ENCODE measurements at regions not wholly inside any gene's neighbourhood (a gene's known extent, or its start where the extent isn't known, plus 50 kb on each side); places are given as distances from the start of the nearest gene placed in this dataset.

GRCh38 chr3:197430934-197431333 lies 124.8 kb downstream of the BDH1 start:
- no peak overlapping the region for H3K4me3 ChIP-seq (replicated peaks; ENCODE audit: low read depth, low read length)
- DNase-seq (ENCODE audit: extremely low read depth, low read depth) = no peak
- no peak for TF ChIP-seq CTCF (IDR thresholded peaks at IDR 0.05; ENCODE audit: low read depth, low read length, missing control alignments)

- TF ChIP-seq CTCF (IDR thresholded peaks at IDR 0.05; ENCODE audit: low read depth, low read length, missing control alignments) = no peak
- DNase-seq (ENCODE audit: extremely low read depth, low read depth) = no peak
- H3K4me3 ChIP-seq (replicated peaks; ENCODE audit: low read depth, low read length) = no peak overlapping the region
Observed at GRCh38 chr3:197430502-197430901, 125.3 kb downstream of the BDH1 start.

- H3K4me3 ChIP-seq (replicated peaks; ENCODE audit: low read depth, low read length) = no peak overlapping the region
- no peak for TF ChIP-seq CTCF (IDR thresholded peaks at IDR 0.05; ENCODE audit: low read depth, low read length, missing control alignments)
- no peak for DNase-seq (ENCODE audit: extremely low read depth, low read depth)
Observed at GRCh38 chr3:197428952-197429351, 126.8 kb downstream of the BDH1 start.

GRCh38 chr3:197428117-197428801 lies 127.5 kb downstream of the BDH1 start:
- H3K4me3 ChIP-seq (replicated peaks; ENCODE audit: low read depth, low read length) = no peak overlapping the region
- peak; percentile 12 for DNase-seq (ENCODE audit: extremely low read depth, low read depth)
- no peak for TF ChIP-seq CTCF (IDR thresholded peaks at IDR 0.05; ENCODE audit: low read depth, low read length, missing control alignments)

GRCh38 chr3:197427021-197427420 lies 128.6 kb upstream of the DLG1 start:
- no peak for DNase-seq (ENCODE audit: extremely low read depth, low read depth)
- no peak overlapping the region for H3K4me3 ChIP-seq (replicated peaks; ENCODE audit: low read depth, low read length)
- no peak for TF ChIP-seq CTCF (IDR thresholded peaks at IDR 0.05; ENCODE audit: low read depth, low read length, missing control alignments)

GRCh38 chr3:197426121-197426566 lies 127.7 kb upstream of the DLG1 start:
- TF ChIP-seq CTCF (IDR thresholded peaks at IDR 0.05; ENCODE audit: low read depth, low read length, missing control alignments) = no peak
- H3K4me3 ChIP-seq (replicated peaks; ENCODE audit: low read depth, low read length) = no peak overlapping the region
- DNase-seq (ENCODE audit: extremely low read depth, low read depth) = no peak

Data from HFF-Myc (cell line).